Body of pancreas (tissue), 4 donors: ENCODE measurements at regions not wholly inside any gene's neighbourhood (a gene's known extent, or its start where the extent isn't known, plus 50 kb on each side); places are given as distances from the start of the nearest gene placed in this dataset.

Experiments used
- ATAC-seq: fragments of 150-250 bp; one replicate; pipeline ENCODE4 v1.9.1; 2016
- DNase-seq, 4 donors: peaks; one replicate each; pipeline ENCODE4 v3.0.0-alpha.2; 2019
- H3K27ac ChIP-seq, 4 donors: fragments of 200-600 bp; sonication (generic); 1 replicate in 3 of 4; 2 replicates in 1 of 4; pipeline versions ENCODE4 v1.5.1 to v1.6.1; 2016 to 2019; ENCODE audit warnings: mild to moderate bottlenecking in 1 of 4, mixed read lengths in 1 of 4, moderate library complexity in 1 of 4
- H3K27me3 ChIP-seq, 2 donors: fragments of 200-600 bp; sonication (generic); one replicate each; pipeline ENCODE4 v1.6.0; 2016; ENCODE audit warnings: mild to moderate bottlenecking in 1 of 2
- H3K36me3 ChIP-seq, 2 donors: fragments of 200-600 bp; sonication (generic); replicated peaks in 1 of 2; 2 replicates each; pipeline ENCODE4 v1.5.1; 2016; ENCODE audit warnings: low read depth in 2 of 2; ENCODE audit not compliant: insufficient read depth in 1 of 2
- H3K4me1 ChIP-seq: fragments of 200-600 bp; sonication (generic); one replicate; pipeline ENCODE4 v1.6.0; 2016
- H3K4me3 ChIP-seq, 2 donors: fragments of 200-600 bp; sonication (generic); 1 replicate in 1 of 2; 2 replicates in 1 of 2; pipeline ENCODE4 v1.5.1; 2016 to 2019
- H3K9me3 ChIP-seq, 3 donors: fragments of 200-600 bp; sonication (generic); 1 replicate in 2 of 3; 2 replicates in 1 of 3; pipeline ENCODE4 v1.5.1; 2016
- CTCF ChIP-seq, 7 experiments: fragments of 450-650 bp in 4 of 7; fragments of 200-600 bp in 3 of 7; sonication (generic) in 3 of 7; IDR thresholded peaks; one replicate each; pipeline ENCODE4 v1.5.1; 2016 to 2019; ENCODE audit warnings: antibody characterized with exemption in 7 of 7
- POLR2A ChIP-seq, 3 donors: fragments of 450-650 bp; IDR thresholded peaks; one replicate each; pipeline ENCODE4 v1.6.1; 2016; ENCODE audit warnings: antibody characterized with exemption in 3 of 3, mild to moderate bottlenecking in 2 of 3
- WGBS, 2 donors: methylation state at CpG; one replicate each; pipeline ENCODE4 v1.1.5; 2017; 5-methylcytosine and 5-hydroxymethylcytosine counted together
- intact Hi-C: fragments of 100-400 bp; cut with DNase I; formaldehyde crosslinking; loops from one replicate; pipeline ENCODE4 v1.15.1; 2023

DNA sequence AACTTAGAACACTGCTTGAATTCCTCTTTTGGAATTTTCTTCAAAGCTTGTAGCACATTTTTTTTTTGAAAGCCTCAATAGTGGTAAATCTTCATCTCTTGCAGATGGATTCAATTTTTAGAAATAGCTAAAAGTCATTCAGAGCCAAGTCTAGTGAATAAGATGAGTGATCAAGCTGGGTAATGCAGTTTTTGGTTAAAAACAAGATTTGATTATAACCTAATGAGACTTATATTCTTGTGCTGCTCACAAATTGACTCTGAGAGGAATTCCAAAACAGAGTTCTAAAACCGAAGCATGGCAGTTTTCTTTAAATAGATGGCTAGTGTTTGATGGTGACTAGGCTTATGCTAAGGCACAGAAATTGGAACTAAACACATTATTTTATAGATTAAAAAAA is 2072.6 kb upstream of the CELF4 start:
- Histone ChIP-seq H3K27ac (no peak overlapping the region), H3K27me3 (no peaks in the 10 kb centered on the region), H3K9me3 (no peaks in the 10 kb centered on the region), H3K4me3 (no peak overlapping the region), H3K4me1 (no peaks in the 10 kb centered on the region), H3K36me3 (no peaks in the 10 kb centered on the region)
- TF ChIP-seq POLR2A (IDR thresholded peaks at IDR 0.05) (no peak), CTCF (IDR thresholded peaks at IDR 0.05) (no peak)
- ATAC-seq (no peak), DNase-seq (no peak)
- 59 to 72% methylated on average over 1 of the region's 1 CpG for WGBS, 2 donors
- intact Hi-C loops = no loop called here

- Histone ChIP-seq H3K9me3 (no peaks in the 10 kb centered on the region), H3K36me3 (no peaks in the 10 kb centered on the region), H3K27me3 (no peaks in the 10 kb centered on the region), H3K27ac (no peak overlapping the region), H3K4me3 (no peak overlapping the region), H3K4me1 (no peaks in the 10 kb centered on the region)
- no peak for DNase-seq
- 68 to 76% methylated on average over 1 of the region's 1 CpG for WGBS, 2 donors
- intact Hi-C loops = no loop called here
- no peak for TF ChIP-seq POLR2A (IDR thresholded peaks at IDR 0.05)
- ATAC-seq = no peak
These were observed 2071.3 kb upstream of the CELF4 start for GRCh38 chr18:39636931-39637330.

DNA sequence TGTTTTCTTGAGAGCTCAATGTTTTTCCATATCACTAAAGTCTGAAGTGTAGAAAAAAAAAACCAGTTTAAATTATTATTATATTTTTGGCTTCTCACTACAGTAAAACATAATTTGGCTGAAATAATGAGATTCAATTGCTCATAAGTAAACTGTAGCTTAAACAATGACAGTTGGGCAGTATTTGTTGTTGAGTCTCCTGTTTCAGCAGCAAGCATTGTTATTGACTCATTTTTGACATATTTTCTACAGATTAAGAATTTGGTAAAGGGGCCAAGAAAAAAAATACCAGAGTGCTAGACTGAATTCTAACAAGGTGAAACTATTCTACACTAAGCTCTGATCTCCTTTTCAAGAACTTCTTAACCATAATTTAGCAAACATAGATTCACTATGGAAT is 2070.4 kb upstream of the CELF4 start:
- H3K36me3 ChIP-seq = no peaks in the 10 kb centered on the region
- H3K4me1 ChIP-seq = no peaks in the 10 kb centered on the region
- no peaks in the 10 kb centered on the region for H3K27me3 ChIP-seq
- no peak for ATAC-seq
- H3K27ac ChIP-seq = no peak overlapping the region
- intact Hi-C loops = no loop called here
- no peaks in the 10 kb centered on the region for H3K9me3 ChIP-seq
- DNase-seq = no peak
- TF ChIP-seq CTCF (IDR thresholded peaks at IDR 0.05) (no peak), POLR2A (IDR thresholded peaks at IDR 0.05) (no peak)
- H3K4me3 ChIP-seq = no peak overlapping the region

- TF ChIP-seq POLR2A (IDR thresholded peaks at IDR 0.05) (no peak), CTCF (IDR thresholded peaks at IDR 0.05) (no peak)
- ATAC-seq (no peak), DNase-seq (no peak)
- no peak overlapping the region for H3K27ac ChIP-seq
- intact Hi-C loops = no loop called here
- H3K9me3 ChIP-seq = no peaks in the 10 kb centered on the region
- no peaks in the 10 kb centered on the region for H3K36me3 ChIP-seq
- H3K27me3 ChIP-seq = no peaks in the 10 kb centered on the region
- H3K4me1 ChIP-seq = no peaks in the 10 kb centered on the region
- H3K4me3 ChIP-seq = no peak overlapping the region
These were observed 2069.6 kb upstream of the CELF4 start for GRCh38 chr18:39635192-39635591.

GRCh38 chr18:39627936-39628335 is 2062.3 kb upstream of the CELF4 start:
- ATAC-seq (no peak), DNase-seq (no peak)
- H3K27ac ChIP-seq = no peak overlapping the region
- TF ChIP-seq POLR2A (IDR thresholded peaks at IDR 0.05) (no peak), CTCF (IDR thresholded peaks at IDR 0.05) (no peak)
- intact Hi-C loops = no loop called here
- no peaks in the 10 kb centered on the region for H3K9me3 ChIP-seq
- no peaks in the 10 kb centered on the region for H3K4me1 ChIP-seq
- H3K36me3 ChIP-seq = no peaks in the 10 kb centered on the region
- no peak overlapping the region for H3K4me3 ChIP-seq
- 52 to 84% methylated on average over 5 of the region's 5 CpGs for WGBS, 2 donors
- H3K27me3 ChIP-seq = no peaks in the 10 kb centered on the region
